ENCODE measurements at regions not wholly inside any gene's neighbourhood (a gene's known extent, or its start where the extent isn't known, plus 50 kb on each side); places are given as distances from the start of the nearest gene placed in this dataset.

DNA sequence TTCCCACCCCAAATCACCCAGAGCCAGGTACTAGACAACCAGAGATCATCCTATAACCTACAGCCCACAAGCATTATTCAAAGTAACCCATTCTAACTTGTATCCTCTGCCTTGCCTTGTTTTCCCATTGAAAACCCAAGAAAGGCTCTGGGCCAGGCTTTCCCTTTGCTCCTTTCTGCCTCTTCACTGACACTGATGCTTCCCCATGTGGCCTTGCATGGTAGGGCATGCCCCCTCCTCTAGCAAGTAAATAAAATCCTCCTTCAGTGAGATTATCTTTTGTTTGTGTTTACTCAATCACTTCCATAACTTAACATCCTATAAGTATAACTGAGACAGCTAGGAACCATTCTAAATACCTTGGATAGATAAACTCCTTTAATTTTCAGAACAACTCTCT is 65.6 kb upstream of the FAR1 start:
- ChIA-PET POLR2A (no interaction called here), CTCF (no interaction called here)
- H3K4me3 ChIP-seq (ENCODE audit: low read length), result no peak overlapping the region
- no peak overlapping the region for H3K27ac ChIP-seq (ENCODE audit: low read depth in 1 of 2, low read length in 2 of 2)
- peaks cover 6% of the 10 kb centered on the region for H3K27me3 Mint-ChIP-seq
- no peaks in the 10 kb centered on the region for H3K9me3 Mint-ChIP-seq
- intact Hi-C loops (cut with DNase I, micrococcal nuclease), result no loop called here
- H3K9me3 ChIP-seq (ENCODE audit: control insufficient read depth in 1 of 2, insufficient read depth in 1 of 2, low read length in 2 of 2), result no peaks in the 10 kb centered on the region
- H3K4me1 Mint-ChIP-seq (ENCODE audit: low read depth), result no peaks in the 10 kb centered on the region
- H3K36me3 ChIP-seq (ENCODE audit: insufficient read depth, low read length), result no peaks in the 10 kb centered on the region
- H3K36me3 Mint-ChIP-seq (ENCODE audit: low read depth), result no peaks in the 10 kb centered on the region
- no peak for DNase-seq
- H3K27ac Mint-ChIP-seq, result no peak overlapping the region
- H3K4me1 ChIP-seq (ENCODE audit: insufficient read depth, low read length), result no peaks in the 10 kb centered on the region
- no peaks in the 10 kb centered on the region for H3K27me3 ChIP-seq (ENCODE audit: control insufficient read depth in 1 of 2, insufficient read depth in 2 of 2, low read length in 2 of 2)
- ATAC-seq (ENCODE audit: poor library complexity), result no peak
- TF ChIP-seq, protein P1, sequence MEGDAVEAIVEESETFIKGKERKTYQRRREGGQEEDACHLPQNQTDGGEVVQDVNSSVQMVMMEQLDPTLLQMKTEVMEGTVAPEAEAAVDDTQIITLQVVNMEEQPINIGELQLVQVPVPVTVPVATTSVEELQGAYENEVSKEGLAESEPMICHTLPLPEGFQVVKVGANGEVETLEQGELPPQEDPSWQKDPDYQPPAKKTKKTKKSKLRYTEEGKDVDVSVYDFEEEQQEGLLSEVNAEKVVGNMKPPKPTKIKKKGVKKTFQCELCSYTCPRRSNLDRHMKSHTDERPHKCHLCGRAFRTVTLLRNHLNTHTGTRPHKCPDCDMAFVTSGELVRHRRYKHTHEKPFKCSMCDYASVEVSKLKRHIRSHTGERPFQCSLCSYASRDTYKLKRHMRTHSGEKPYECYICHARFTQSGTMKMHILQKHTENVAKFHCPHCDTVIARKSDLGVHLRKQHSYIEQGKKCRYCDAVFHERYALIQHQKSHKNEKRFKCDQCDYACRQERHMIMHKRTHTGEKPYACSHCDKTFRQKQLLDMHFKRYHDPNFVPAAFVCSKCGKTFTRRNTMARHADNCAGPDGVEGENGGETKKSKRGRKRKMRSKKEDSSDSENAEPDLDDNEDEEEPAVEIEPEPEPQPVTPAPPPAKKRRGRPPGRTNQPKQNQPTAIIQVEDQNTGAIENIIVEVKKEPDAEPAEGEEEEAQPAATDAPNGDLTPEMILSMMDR (IDR thresholded peaks at IDR 0.05), result no peak
- no peak overlapping the region for H3K4me3 Mint-ChIP-seq

DNA sequence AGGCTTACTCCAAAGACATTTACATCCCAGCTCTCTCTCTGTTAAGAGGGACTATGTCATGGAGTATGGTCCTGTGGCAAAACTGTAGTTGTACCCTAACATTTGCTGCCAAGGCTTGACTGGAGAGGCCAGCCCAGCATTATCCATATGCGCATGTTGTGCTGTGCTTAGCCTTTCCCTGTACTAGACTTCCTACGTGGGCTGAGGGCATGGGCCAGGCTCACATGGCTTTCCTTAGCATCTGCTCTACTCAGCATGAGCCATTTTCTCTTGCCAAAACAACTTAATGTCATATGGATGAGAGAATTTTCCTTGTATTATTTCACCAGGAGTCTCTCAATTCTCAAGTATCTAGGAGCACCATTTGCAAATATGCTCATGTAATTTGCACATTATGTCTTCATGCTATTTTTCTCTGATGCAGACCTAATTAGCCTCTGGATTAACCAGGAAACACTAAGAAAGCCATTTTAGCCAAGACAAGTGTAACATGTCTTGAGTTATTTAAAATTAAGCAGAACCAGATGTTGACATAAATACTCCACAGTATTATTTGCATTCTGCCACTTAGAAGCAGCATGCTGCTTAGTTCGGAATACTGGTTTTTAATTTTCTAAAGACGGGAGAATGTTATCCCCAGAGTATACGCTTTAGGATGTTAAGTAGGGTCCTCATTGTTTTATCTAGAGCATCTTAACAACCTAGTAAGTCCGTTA is 71.7 kb upstream of the FAR1 start:
- Mint-ChIP-seq H3K9me3 (no peaks in the 10 kb centered on the region), H3K4me3 (no peak overlapping the region), H3K27ac (no peak overlapping the region), H3K27me3 (peaks cover 14% of the 10 kb centered on the region), H3K4me1 (ENCODE audit: low read depth) (no peaks in the 10 kb centered on the region), H3K36me3 (ENCODE audit: low read depth) (no peaks in the 10 kb centered on the region)
- DNase-seq (no peak), ATAC-seq (ENCODE audit: poor library complexity) (no peak)
- TF ChIP-seq, protein P1 (IDR thresholded peaks at IDR 0.05), result no peak
- intact Hi-C loops (cut with DNase I, micrococcal nuclease), result no loop called here
- POLR2A ChIA-PET, result no interaction called here
- Histone ChIP-seq H3K27ac (ENCODE audit: low read depth in 1 of 2, low read length in 2 of 2) (no peak overlapping the region), H3K4me3 (ENCODE audit: low read length) (no peak overlapping the region), H3K9me3 (ENCODE audit: control insufficient read depth in 1 of 2, insufficient read depth in 1 of 2, low read length in 2 of 2) (no peaks in the 10 kb centered on the region), H3K4me1 (ENCODE audit: insufficient read depth, low read length) (no peaks in the 10 kb centered on the region), H3K36me3 (ENCODE audit: insufficient read depth, low read length) (no peaks in the 10 kb centered on the region), H3K27me3 (ENCODE audit: control insufficient read depth in 1 of 2, insufficient read depth in 2 of 2, low read length in 2 of 2) (no peaks in the 10 kb centered on the region)
- CTCF ChIA-PET, result no interaction called here

DNA sequence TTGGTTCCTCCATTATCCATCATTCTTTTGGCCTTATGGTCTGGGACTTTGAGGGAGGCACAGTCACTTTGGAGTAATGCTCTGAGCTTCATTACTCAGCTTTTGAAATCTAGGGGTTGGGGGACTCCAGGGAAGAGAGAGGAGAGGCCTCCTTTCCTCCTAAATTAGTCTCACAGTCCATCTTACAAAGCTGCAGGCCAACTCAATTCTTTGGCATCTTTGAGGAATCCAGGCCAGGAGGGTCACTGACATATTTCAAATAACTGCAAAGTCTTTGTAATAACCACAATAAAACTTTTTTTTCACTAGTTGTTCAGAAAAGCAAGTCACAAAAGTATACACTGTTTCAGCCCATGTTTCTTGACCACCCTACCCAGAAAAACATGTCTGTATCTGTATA is 73.3 kb upstream of the FAR1 start:
- TF ChIP-seq, protein P1 (IDR thresholded peaks at IDR 0.05), result no peak
- no peaks in the 10 kb centered on the region for H3K36me3 ChIP-seq (ENCODE audit: insufficient read depth, low read length)
- Mint-ChIP-seq H3K27ac (no peak overlapping the region), H3K27me3 (peaks cover 11% of the 10 kb centered on the region), H3K4me1 (ENCODE audit: low read depth) (no peaks in the 10 kb centered on the region), H3K36me3 (ENCODE audit: low read depth) (no peaks in the 10 kb centered on the region), H3K9me3 (no peaks in the 10 kb centered on the region), H3K4me3 (no peak overlapping the region)
- DNase-seq (no peak), ATAC-seq (ENCODE audit: poor library complexity) (no peak)
- intact Hi-C loops (cut with DNase I, micrococcal nuclease), result no loop called here
- H3K27ac ChIP-seq (ENCODE audit: low read depth in 1 of 2, low read length in 2 of 2), result no peak overlapping the region
- ChIA-PET POLR2A (interaction anchor here (0.7 kb wide), 1 partner anchor 1570 kb away, joined by 3 read pairs; no protein-coding TSS in a partner anchor), CTCF (no interaction called here)
- peaks cover 0 to 7% of the 10 kb centered on the region in 2 experiments for H3K9me3 ChIP-seq (ENCODE audit: control insufficient read depth in 1 of 2, insufficient read depth in 1 of 2, low read length in 2 of 2)
- no peak overlapping the region for H3K4me3 ChIP-seq (ENCODE audit: low read length)
- H3K27me3 ChIP-seq (ENCODE audit: control insufficient read depth in 1 of 2, insufficient read depth in 2 of 2, low read length in 2 of 2), result peaks cover 0 to 3% of the 10 kb centered on the region in 2 experiments
- H3K4me1 ChIP-seq (ENCODE audit: insufficient read depth, low read length), result no peaks in the 10 kb centered on the region

Measured in CD4-positive, alpha-beta T cell (primary cell).